DND-41 (cell line): ENCODE measurements at regions not wholly inside any gene's neighbourhood (a gene's known extent, or its start where the extent isn't known, plus 50 kb on each side); places are given as distances from the start of the nearest gene placed in this dataset.

ENCODE experiments used
- ATAC-seq: fragments of 200-7000 bp; cut with Tn5 transposase; 3 replicates; pipeline ENCODE4 v1.9.1; 2021; ENCODE audit warnings: low read depth; ENCODE audit not compliant: insufficient read depth
- DNase-seq: peaks from one replicate; pipeline ENCODE4 v3.0.0-alpha.2; 2020
- H2AFZ ChIP-seq: 2 replicates; pipeline ENCODE4 v1.6.0; 2012; ENCODE audit warnings: low read depth, low read length
- H3K27ac ChIP-seq: 2 replicates; pipeline ENCODE4 v1.5.1; 2012; ENCODE audit warnings: low read length, inconsistent platforms
- H3K27me3 ChIP-seq: fragments of 200-600 bp; sonication (generic); 2 replicates; pipeline ENCODE4 v1.6.0; 2012; ENCODE audit warnings: low read length, mild to moderate bottlenecking, inconsistent platforms; ENCODE audit not compliant: insufficient read depth, poor library complexity
- H3K36me3 ChIP-seq: 2 replicates; pipeline ENCODE4 v1.5.1; 2012; ENCODE audit warnings: low read length, inconsistent platforms; ENCODE audit not compliant: insufficient read depth
- H3K4me1 ChIP-seq: 2 replicates; pipeline ENCODE4 v1.5.1; 2012; ENCODE audit warnings: mild to moderate bottlenecking, low read length; ENCODE audit not compliant: insufficient read depth
- H3K4me2 ChIP-seq: 2 replicates; pipeline ENCODE4 v1.6.0; 2012; ENCODE audit warnings: mild to moderate bottlenecking, moderate library complexity, low read length, inconsistent platforms; ENCODE audit not compliant: insufficient read depth
- H3K4me3 ChIP-seq, 2 experiments: fragments of 200-600 bp in 1 of 2; shearing (Covaris generic) in 1 of 2; 2 replicates each; pipeline ENCODE4 v1.5.1; 2012 to 2016; ENCODE audit warnings: inconsistent platforms in 2 of 2, low read length in 2 of 2, mild to moderate bottlenecking in 2 of 2, low read depth in 1 of 2, moderate library complexity in 1 of 2
- H3K79me2 ChIP-seq: 2 replicates; pipeline ENCODE4 v1.6.0; 2012; ENCODE audit warnings: low read length, inconsistent platforms; ENCODE audit not compliant: insufficient read depth
- H3K9ac ChIP-seq: 2 replicates; pipeline ENCODE4 v1.6.0; 2012; ENCODE audit warnings: low read depth, mild to moderate bottlenecking, inconsistent platforms, low read length, moderate library complexity
- H3K9me3 ChIP-seq: 2 replicates; pipeline ENCODE4 v1.5.1; 2012; ENCODE audit warnings: low read length, moderate library complexity, mild to moderate bottlenecking, inconsistent platforms; ENCODE audit not compliant: insufficient read depth, severe bottlenecking
- H4K20me1 ChIP-seq: 2 replicates; pipeline ENCODE4 v1.6.0; 2012; ENCODE audit warnings: low read length; ENCODE audit not compliant: insufficient read depth
- CTCF ChIP-seq: IDR thresholded peaks from 2 replicates; pipeline ENCODE4 v1.5.1; 2012; ENCODE audit warnings: borderline replicate concordance, low read length, moderate library complexity, mild to moderate bottlenecking; ENCODE audit not compliant: poor library complexity, severe bottlenecking; ENCODE audit errors: extremely low read depth
- EZH2 ChIP-seq: IDR thresholded peaks from 3 replicates; pipeline ENCODE4 v1.6.1; 2012; ENCODE audit warnings: borderline replicate concordance, low read depth, mild to moderate bottlenecking, moderate library complexity, low read length, inconsistent platforms; ENCODE audit not compliant: severe bottlenecking

- ATAC-seq: no peak
- no peak for DNase-seq
- no peaks in the 10 kb centered on the region for H3K27me3 ChIP-seq
- no peaks in the 10 kb centered on the region for H3K4me1 ChIP-seq
- H2AFZ ChIP-seq: no peak overlapping the region
- no peak overlapping the region for H3K27ac ChIP-seq
- H3K9ac ChIP-seq: no peak overlapping the region
- no peaks in the 10 kb centered on the region for H3K9me3 ChIP-seq
- no peak for TF ChIP-seq CTCF
- no peak for TF ChIP-seq EZH2
- H3K4me2 ChIP-seq: no peak overlapping the region
- no peaks in the 10 kb centered on the region for H3K36me3 ChIP-seq
- no peak overlapping the region for H3K4me3 ChIP-seq
- H4K20me1 ChIP-seq: no peaks in the 10 kb centered on the region
- H3K79me2 ChIP-seq: no peaks in the 10 kb centered on the region
Observed at GRCh38 chr18:10153924-10154752, 240.3 kb downstream of the VAPA start.

- Histone ChIP-seq H4K20me1 (no peaks in the 10 kb centered on the region), H3K27me3 (no peaks in the 10 kb centered on the region), H3K4me3 (no peak overlapping the region), H3K27ac (no peak overlapping the region), H3K4me2 (no peak overlapping the region), H3K9me3 (no peaks in the 10 kb centered on the region), H3K9ac (no peak overlapping the region), H2AFZ (no peak overlapping the region), H3K36me3 (no peaks in the 10 kb centered on the region), H3K4me1 (no peaks in the 10 kb centered on the region), H3K79me2 (no peaks in the 10 kb centered on the region)
- no peak for ATAC-seq
- TF ChIP-seq EZH2 (no peak), CTCF (no peak)
- DNase-seq: no peak
Observed at GRCh38 chr18:10157706-10158105, 243.9 kb downstream of the VAPA start.

GRCh38 chr18:10160251-10160650 lies 246.4 kb downstream of the VAPA start:
- no peak overlapping the region for H3K27ac ChIP-seq
- ATAC-seq (no peak), DNase-seq (no peak)
- H3K36me3 ChIP-seq: no peaks in the 10 kb centered on the region
- no peaks in the 10 kb centered on the region for H3K79me2 ChIP-seq
- no peaks in the 10 kb centered on the region for H3K4me1 ChIP-seq
- no peak overlapping the region for H3K4me3 ChIP-seq
- H3K9ac ChIP-seq: no peak overlapping the region
- no peaks in the 10 kb centered on the region for H3K27me3 ChIP-seq
- H4K20me1 ChIP-seq: no peaks in the 10 kb centered on the region
- H3K9me3 ChIP-seq: no peaks in the 10 kb centered on the region
- TF ChIP-seq CTCF (no peak), EZH2 (no peak)
- no peak overlapping the region for H3K4me2 ChIP-seq
- no peak overlapping the region for H2AFZ ChIP-seq

GRCh38 chr18:10161315-10161714 lies 247.5 kb downstream of the VAPA start:
- Histone ChIP-seq H4K20me1 (no peaks in the 10 kb centered on the region), H2AFZ (no peak overlapping the region), H3K27me3 (no peaks in the 10 kb centered on the region), H3K36me3 (no peaks in the 10 kb centered on the region), H3K4me1 (no peaks in the 10 kb centered on the region), H3K9me3 (no peaks in the 10 kb centered on the region), H3K79me2 (no peaks in the 10 kb centered on the region), H3K9ac (no peak overlapping the region), H3K4me2 (no peak overlapping the region), H3K4me3 (no peak overlapping the region), H3K27ac (no peak overlapping the region)
- TF ChIP-seq EZH2 (no peak), CTCF (no peak)
- ATAC-seq (no peak), DNase-seq (no peak)
